HG03442 (cell line): ENCODE measurements at regions not wholly inside any gene's neighbourhood (a gene's known extent, or its start where the extent isn't known, plus 50 kb on each side); places are given as distances from the start of the nearest gene placed in this dataset.
"Not testable (repeated sequence)": the region's sequence is repeated elsewhere in the genome, so short reads cannot be mapped to it uniquely, and the experiment has no call there.

Experiments
- ATAC-seq: cut with Tn5 transposase; IDR thresholded peaks from one replicate; pipeline ENCODE4 v1.9.1; 2021; ENCODE audit warnings: mild to moderate bottlenecking, moderate library complexity; ENCODE audit not compliant: unreplicated experiment

- no peak for ATAC-seq
Measured at GRCh38 chr12:131586269-131586668, 124.6 kb upstream of the SFSWAP start.

GRCh38 chr12:131586761-131587160, 124.1 kb upstream of the SFSWAP start:
- ATAC-seq, result no peak

GRCh38 chr12:131587565-131587964, 123.3 kb upstream of the SFSWAP start:
- no peak for ATAC-seq

GRCh38 chr12:131589221-131589897, 121.5 kb upstream of the SFSWAP start:
- ATAC-seq, result no peak

- no peak for ATAC-seq
Measured at GRCh38 chr12:131589966-131590365, 120.9 kb upstream of the SFSWAP start.

- no peak for ATAC-seq
Measured at GRCh38 chr12:131591136-131591535, 119.8 kb upstream of the SFSWAP start.

GRCh38 chr12:131591714-131592709, 118.9 kb upstream of the SFSWAP start:
- ATAC-seq, result no peak

- peak; percentile 95 for ATAC-seq
Measured at GRCh38 chr12:131592972-131593371, 117.9 kb upstream of the SFSWAP start.

- ATAC-seq, result no peak
Measured at GRCh38 chr12:131593406-131593805, 117.5 kb upstream of the SFSWAP start.

- ATAC-seq, result no peak
Measured at GRCh38 chr12:131596115-131596514, 114.8 kb upstream of the SFSWAP start.

GRCh38 chr12:131597333-131597732, 113.6 kb upstream of the SFSWAP start:
- ATAC-seq, result no peak

- ATAC-seq, result no peak
Measured at GRCh38 chr12:131598717-131599116, 112.2 kb upstream of the SFSWAP start.

GRCh38 chr12:131599190-131600159, 111.4 kb upstream of the SFSWAP start:
- ATAC-seq, result no peak

GRCh38 chr12:131600160-131600532, 110.7 kb upstream of the SFSWAP start:
- ATAC-seq, result no peak

- ATAC-seq, result not testable (repeated sequence)
Measured at GRCh38 chr12:131601499-131601898, 109.4 kb upstream of the SFSWAP start.

GRCh38 chr12:131603106-131603938, 107.6 kb upstream of the SFSWAP start:
- no peak for ATAC-seq

- ATAC-seq, result no peak
Measured at GRCh38 chr12:131603939-131604795, 106.7 kb upstream of the SFSWAP start.

- no peak for ATAC-seq
Measured at GRCh38 chr12:131604859-131605258, 106.0 kb upstream of the SFSWAP start.

GRCh38 chr12:131605304-131605829, 105.5 kb upstream of the SFSWAP start:
- no peak for ATAC-seq
